Fibroblast of skin of abdomen (primary cell): ENCODE measurements at regions not wholly inside any gene's neighbourhood (a gene's known extent, or its start where the extent isn't known, plus 50 kb on each side); places are given as distances from the start of the nearest gene placed in this dataset.

Source experiments
- DNase-seq: peaks from one replicate; pipeline ENCODE4 v3.0.0-alpha.2; 2013

DNA sequence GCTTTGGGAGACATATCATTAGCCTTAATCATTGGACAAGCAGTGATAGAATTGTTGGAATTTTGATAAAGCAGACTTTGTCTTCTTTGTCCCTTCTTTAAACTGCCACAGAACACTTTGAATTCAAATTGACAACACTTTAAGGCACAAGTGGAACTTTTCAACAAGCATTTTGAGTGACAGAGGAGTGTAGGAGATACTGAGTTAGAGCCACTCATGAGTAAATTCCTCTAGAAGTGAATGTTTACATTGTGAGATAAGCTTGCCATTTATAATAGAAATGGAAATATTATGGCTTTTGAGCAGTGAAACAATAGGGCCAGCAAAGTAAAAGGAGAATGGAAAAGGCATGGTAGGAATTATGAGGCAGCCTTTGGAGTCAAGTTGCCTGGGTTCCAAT, 515.8 kb downstream of the SLITRK6 start:
- DNase-seq: no peak

DNA sequence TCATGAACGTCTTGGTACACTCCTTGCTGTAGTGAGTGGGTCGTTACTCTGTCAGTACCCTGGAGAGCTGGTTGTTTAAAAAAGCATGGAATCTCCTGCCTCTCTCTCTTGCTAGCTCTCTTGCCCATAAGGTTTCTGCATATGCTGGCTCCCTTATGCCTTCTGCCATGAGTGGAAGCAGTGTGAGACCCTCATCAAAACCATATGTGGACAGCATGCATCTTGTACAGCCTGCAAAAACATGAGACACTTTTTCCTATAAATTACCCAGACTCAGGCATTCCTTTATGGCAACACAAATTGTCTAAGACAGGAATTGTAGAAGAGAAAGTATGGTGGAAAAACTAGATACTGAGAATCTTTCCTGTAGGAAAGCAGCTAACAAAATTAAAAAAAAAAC, 516.3 kb downstream of the SLITRK6 start:
- peak; percentile 43 for DNase-seq

DNA sequence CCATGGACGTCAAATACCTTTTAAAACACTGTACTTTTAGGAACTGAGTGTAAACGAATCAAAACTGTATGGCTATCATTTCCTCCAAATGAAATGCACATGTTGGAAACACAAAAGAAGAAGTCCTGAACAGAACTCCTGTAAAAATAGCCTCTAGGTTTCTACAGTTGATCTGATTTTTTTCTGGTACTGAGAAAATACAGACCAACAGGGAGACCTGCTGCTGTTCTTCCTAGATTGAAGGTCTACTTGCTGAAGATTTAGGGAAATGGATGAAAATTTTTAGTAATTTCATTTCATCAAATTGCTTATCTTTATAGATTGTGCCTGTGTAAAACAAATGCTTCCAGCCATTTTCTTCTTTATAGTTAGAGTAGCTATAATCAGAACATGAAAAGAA, 520.4 kb downstream of the SLITRK6 start:
- DNase-seq: no peak

DNA sequence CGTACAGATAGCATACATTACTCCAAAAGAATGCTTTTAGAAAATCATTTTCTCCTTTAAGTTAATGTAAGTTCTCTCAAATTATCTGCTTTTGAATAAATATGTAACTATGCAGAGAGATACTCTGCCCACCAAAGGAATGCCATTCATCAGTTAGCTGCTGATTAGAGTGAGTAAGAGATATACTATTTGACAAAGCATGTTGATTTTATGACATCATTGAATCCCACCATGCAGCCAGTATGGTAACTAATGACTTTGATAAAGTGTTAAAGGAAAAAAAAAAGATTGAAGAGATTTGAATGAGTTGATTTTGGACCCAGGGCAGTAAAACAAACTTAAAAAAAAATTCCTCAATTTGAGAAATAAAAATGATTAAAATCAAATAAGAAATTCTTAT, 521.5 kb downstream of the SLITRK6 start:
- DNase-seq: peak; percentile 48

DNA sequence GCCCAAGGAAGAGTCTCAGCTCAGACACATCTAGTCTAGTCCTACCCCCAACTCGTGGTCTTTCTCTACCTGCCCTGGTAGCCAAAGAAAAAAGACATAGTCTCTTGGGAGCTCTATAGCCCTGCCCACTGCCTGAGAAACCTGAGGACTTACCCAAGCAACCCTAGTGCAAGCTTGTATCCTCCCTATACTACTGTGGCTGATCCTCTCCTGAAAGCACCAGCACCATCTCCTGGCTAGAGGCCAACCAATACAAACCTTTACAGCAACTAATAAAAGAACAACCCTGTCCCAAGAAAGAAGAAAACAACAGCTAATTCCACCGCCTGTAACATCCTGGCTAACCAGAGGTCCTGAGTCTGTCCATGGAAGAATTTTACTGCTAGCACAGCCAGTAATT, 532.4 kb downstream of the SLITRK6 start:
- DNase-seq: no peak

DNA sequence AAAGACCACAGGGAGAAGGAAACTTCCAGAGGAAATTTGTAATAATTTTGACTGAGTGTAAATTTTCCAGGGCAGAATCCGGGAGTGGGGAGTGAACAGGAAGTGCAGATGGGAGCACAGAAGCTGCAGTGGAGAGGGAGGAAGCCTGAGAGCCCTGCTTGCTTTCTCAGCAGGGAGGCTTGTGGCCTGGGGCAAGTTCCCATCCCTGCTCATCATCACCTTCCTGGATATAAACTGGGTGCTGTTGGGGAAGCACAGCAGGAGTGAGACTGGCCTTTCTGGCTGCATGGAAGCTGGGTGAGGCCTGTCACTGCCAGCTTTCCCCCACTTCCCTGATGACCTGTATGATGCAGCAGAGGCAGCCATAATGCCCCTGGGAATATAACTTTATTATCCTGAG, 532.9 kb downstream of the SLITRK6 start:
- DNase-seq: no peak

DNA sequence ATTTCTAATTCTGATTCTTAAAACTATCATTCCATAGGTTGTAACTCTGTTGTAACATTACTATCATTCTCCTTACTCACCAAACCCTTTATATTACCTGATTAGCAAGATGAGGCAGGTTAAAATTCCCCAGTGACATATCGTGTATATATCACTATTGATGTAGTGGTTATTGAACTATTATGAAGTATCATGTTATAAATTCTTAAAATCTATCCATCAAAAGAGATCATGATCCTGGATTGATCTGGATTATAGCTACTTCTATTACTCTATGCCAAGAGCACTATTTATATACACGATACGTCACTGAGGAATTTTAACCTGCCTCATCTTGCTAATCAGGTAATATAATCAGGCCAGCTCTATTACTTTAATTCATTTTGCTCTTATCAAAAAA, 533.9 kb downstream of the SLITRK6 start:
- no peak for DNase-seq

DNA sequence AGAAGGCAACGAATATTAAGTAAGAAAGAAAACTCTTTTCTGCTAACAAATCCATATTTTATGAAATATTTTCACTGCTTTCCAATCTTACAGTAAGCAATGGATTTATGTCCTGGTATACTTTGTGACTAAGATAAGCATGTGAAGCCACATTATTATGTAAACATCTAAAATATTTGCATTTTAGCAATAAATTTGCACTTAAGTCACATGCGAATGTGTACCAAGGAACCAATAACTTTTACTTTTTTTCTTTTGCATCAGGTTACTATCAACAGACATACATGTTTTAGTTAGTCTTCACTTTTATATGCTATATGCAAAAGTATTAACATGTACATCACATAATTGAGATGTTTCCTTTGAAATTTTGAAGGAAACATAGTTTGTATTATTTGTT, 536.7 kb downstream of the SLITRK6 start:
- no peak for DNase-seq

DNA sequence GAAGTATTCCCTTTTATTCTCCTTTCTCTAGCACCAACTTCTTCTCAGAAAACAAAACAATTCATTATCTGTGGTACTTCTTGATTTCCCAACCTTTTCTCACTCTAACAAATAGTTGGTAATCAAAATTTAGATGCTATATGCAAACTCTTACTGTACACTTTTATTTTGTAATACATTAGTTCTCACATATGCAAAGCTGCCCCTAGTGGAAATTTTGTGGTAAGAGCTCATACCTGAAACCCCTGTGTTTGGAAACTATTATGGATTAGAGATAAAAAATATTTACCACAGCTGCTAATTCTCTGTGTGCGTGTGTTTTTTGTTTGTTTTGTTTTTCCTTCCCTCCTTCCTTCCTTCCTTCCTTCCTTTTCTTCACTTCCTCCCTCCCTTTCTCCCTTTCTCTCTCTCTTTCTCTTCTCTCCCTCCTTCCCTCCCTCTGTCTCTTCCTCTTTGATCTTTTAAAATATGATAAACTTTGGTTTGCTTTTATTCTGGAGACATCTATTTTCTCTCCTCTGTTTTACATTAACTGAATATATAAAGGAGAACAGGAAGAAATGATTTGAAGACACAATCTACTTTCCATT, 537.4 kb downstream of the SLITRK6 start:
- DNase-seq: no peak

DNA sequence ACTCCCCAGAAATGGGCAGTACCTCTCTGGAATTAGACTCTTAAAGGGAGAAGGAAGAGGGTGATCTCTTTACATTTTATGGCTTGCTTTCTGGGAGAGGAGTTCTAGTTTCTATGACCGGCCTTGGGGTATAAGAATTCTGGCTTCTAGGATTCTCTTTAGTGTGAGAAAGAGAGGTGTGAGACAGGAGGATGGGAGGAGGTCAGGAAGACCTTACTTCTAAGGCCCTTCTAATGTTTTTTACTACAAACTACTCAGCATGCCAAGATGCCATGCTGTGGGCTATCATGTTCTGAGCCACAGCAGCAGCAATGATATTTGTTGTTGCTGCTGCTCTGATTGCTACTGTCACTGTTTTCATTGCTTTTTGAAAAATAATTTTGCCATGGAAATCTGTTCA, 538.3 kb downstream of the SLITRK6 start:
- no peak for DNase-seq

DNA sequence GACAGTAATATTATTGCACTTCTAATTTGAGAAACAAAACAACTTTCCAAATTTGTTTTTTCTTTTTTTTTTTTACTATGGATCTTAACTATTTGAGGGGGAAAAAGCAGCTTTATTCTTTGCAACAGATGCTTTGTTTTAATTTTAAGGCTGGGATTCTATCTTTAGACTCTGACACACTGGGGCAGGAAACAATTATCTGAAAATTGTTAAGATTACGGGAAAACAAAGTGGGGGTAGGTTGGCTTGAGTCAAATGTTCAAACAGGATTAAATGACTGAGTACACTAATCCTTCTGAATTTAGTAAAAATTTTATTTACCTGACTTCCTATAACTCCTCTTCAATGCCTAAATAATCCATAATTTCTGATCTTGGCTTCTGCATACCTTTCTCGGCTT, 543.2 kb downstream of the SLITRK6 start:
- no peak for DNase-seq

DNA sequence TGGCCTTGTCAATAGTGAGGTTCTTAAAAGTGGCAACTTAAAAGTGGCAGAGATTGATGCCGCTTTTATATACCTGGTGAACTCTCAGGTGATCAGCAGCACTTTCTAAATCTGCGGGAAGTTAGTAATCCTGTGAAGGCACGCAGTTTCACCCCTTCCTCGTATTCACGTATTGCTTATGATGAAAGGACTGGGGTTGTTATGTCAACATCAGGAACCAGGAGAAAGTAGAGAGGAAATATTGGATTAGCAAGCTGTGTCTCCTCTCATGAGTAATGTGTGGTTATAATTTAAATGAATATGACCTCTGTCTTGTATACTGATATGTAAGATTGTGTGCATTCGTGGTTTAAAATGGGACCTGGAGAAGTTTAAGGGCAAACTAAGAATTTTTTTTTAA, 544.6 kb downstream of the SLITRK6 start:
- DNase-seq: no peak

DNA sequence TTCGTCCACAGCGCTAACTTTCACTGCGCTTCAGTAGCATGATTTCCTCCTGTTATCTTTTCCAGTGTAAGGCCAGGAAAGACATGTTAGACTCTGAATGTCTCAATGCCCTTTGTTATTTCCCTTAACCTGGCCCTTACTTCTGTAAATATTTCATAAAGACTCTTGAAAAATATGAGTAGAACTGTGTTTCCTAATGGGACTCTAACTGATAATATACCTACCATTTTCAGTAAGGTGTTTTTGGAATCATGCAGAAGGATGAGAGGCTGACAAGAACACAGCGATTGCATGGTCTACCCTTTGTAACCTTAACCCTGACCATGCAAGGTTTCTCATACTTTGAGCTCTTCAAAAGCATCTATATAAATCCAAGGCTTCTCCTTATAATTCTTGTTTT, 550.1 kb downstream of the SLITRK6 start:
- no peak for DNase-seq

DNA sequence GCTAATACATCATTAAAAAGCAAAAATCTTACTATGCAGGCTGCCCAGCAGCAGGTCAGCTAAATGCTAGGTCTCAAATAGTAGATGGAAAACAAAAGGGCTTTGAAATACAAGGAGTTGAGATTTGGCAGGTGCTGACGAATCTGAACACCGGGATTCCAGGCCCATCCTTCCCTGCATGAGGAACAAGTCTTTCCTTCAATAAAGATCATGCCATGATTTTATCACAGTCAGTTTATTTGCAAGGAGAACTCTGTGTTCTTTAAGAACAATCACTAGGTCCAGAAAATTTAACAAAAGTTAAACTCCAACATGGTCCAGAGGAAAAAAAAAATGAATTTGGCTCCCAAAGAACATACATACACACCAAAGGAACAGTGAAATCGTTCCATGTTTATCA, 551.4 kb downstream of the SLITRK6 start:
- no peak for DNase-seq

DNA sequence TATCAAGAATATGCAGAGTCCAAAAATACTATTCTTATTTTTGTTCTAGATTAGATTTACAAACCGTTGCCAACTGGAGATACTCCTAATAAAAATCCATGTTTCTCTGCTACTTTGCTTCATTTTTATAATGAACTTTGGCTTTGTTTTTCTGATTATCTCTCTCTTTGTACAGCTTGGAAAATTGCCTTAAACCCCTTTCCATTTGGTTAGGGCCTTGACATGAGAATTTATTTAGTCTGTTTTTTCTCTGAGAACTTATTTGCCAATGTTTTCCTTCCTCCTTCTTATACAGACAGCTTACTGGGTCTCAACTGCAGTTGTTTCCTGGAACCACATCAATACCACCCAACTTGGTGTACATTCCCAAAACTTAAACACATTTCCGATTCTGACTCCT, 555.4 kb downstream of the SLITRK6 start:
- no peak for DNase-seq

DNA sequence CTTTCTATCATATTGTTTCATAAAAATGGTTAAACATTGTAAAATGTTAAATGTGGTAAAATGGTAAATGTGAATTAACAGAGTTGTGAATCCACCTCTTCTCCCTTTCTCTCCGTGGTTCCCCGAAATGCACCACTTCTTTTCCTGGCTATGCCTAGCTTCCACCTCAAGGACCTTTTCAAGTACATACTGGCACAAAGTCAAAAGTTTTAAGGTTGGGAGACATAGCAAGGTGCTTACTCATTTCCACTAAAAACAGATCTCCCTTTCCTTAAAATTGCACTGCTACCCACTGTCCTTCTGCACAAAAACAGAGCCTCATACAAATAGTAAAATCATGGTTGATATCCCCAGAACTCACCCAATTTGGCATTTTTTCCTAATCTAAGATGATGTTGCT, 558.2 kb downstream of the SLITRK6 start:
- DNase-seq: peak; percentile 48

DNA sequence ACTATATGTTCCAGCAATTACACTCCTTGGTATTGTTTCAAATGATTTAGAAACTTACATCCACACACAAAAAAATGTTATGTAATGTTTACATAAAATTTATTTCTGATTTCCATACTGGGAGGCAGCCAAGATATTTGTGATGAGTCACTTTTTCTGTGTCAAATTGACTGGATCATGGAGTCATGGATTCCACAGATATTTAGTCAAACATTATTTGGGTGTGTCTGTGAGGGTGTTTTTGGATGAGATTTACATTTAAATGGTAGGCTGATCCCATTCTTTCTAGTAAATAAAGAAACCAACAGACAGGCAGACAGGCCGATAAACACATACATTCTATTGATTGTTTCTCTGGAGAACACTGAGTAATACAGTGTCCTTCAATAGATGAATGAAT, 562.8 kb downstream of the SLITRK6 start:
- peak; percentile 74 for DNase-seq

DNA sequence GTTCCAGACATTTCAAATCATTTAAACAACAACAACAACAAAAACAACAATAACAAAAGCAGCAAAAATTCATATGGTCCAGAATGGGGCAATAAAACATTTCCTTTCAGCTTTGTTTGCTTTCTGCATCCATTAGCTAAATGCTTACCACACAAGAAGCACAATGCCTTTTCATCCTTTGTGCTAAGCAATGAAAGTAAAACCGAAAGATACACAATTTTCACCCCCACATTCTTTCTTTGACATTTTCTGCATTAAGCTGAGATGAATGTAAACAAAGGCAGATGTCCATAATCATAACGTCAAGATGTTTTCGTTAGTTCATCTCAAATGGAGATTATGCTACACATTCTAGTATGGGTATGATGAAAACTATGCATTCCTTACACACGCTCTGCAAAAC, 568.5 kb downstream of the SLITRK6 start:
- peak; percentile 36 for DNase-seq

DNA sequence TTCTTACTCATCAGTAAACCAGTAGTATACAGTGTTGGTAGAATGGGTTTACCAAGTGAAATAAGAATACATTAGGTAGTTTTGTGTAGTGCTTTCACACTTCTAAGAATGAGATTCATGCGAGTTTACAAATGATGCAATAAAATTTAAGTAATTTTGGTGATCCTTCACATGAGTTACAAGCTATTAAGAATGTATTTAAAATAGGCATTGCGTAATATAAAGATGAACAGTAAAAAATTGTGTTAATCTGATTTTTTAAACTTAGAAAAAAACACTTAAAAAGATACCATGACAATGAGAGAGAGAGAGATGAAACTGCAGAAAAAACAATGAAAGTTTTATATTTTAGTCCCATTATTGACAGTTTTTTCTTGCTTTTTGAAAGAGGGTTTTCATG, 570.5 kb downstream of the SLITRK6 start:
- no peak for DNase-seq

DNA sequence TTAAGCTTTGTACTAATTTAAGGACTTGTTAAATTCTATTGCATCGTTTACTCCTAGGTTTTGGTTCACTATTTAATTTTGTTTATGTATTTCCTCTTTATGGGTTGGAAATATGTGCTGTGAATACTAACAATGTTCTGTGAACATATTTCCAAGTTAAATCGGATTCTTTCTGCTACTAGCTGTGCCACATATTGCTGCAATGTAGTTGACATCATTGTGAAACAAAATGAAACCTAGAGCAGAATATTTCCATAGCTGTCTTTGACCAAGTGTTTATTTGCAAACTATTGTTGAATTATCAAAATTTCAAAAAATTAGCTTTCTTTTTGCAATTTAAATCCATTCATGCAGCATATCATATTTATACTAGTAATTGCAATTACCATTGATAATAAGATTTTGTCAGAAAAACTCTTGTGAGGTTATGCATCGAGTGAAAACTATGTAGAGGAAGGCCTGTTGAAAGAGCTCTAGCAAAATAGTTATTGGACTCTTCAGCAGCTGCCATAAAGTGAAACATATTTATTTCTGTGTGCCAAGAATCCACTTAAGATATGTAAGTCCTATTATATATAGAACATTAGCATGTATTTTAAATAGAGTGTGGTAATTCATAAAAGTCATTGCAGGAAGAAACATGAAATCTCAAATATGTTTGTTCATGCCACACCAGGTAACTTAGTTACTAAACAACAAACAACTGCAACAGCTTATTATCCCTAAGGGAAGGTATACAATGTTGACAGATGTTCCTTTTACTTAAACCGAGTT, 575.1 kb downstream of the SLITRK6 start:
- peak; percentile 6 for DNase-seq

DNA sequence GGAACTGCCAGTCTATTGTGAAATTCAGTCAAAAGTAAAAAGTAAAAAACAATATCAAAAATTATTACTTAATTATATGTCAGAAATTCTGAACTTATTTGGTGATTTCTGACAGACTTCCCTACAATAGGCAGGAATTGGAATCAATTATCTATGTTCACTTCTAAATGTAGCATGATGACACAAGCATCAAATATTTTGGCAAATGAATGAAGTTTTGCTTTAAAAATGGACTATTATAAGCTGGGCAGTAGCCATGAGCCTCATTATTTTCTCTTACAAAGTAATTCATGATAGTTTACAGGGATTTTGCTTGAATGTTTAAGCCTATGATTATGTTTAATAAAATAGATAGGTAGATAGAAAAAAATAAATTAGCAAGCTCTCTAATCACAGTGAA, 582.6 kb downstream of the SLITRK6 start:
- DNase-seq: peak; percentile 17

DNA sequence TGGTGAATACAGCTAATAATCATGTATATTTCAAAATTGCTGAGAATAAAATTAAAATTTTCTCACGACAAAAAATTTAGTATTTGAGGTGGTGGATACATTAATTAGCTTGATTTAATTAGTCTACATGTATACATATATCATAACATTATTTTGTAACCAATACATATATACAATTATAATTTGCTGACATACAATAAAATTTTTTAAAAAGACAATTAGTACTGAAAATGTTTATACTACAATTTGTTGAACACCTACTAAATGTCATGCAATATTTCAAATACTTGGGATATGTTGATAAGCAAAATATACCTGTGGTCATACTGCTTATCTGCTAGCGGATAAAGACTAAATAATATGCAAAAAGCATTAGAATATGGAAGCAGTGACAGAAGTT, 586.5 kb downstream of the SLITRK6 start:
- DNase-seq: no peak

DNA sequence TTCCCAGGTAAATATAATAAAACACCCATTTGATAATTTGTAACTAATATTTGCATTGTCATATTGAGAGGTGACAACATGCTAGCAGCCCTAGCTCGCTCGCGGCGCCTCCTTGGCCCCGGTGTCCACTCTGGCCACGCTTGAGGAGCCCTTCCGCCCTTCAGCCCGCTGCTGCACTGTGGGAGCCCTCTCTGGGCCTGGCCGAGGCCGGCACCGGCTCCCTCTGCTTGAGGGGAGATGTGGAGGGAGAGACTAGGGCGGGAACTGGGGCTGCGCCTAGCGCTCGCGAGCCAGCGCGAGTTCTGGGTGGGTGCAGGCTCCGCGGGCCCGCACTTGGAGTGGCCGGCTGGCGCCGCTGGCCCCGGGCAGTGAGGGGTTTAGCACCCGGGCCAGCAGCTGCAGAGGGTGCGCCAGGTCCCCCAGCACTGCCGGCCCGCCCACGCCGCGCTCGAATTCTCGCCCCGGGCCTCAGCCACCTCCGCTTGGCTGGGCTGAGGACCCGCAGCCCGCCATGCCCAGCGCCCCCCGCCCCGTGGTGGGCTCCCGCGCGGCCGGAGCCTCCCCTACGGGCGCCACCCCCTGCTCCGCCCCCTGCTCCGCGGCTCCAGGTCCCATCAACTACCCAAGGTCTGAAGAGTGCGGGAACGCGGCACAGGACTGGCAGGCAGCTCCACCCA, 594.4 kb downstream of the SLITRK6 start:
- DNase-seq: no peak

DNA sequence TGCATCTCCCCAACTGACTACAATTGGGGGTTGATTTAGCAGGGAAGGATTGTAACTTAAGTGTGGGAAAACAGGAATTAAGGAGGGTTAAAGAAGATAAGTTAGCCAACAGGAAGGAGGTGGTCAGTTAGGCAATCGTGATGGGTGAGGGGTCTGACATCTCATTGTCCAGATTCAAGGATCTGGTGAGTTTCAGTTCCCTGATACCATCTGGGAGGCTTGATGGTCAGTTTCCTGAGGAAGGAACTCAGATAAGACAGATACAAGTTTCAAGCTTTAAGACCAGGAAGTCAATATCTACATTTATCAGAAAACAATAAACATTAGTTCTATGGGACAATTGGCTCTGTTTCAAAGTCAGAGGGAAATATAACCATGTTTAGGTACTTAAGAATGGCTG, 601.8 kb downstream of the SLITRK6 start:
- DNase-seq: no peak
